Gastrocnemius medialis (tissue), 4 donors: ENCODE measurements at regions not wholly inside any gene's neighbourhood (a gene's known extent, or its start where the extent isn't known, plus 50 kb on each side); places are given as distances from the start of the nearest gene placed in this dataset.
A peak's percentile ranks its signal among the peaks of the same experiment; 100 is the strongest.

Experiments used
- CTCF ChIP-seq, 5 experiments: fragments of 450-650 bp in 3 of 5; fragments of 200-600 bp in 2 of 5; sonication (generic) in 2 of 5; IDR thresholded peaks in 4 of 5; conservative IDR thresholded peaks in 1 of 5; 1 replicate in 4 of 5; 2 replicates in 1 of 5; pipeline ENCODE4 v1.5.1; 2016 to 2019; ENCODE audit warnings: antibody characterized with exemption in 5 of 5, mild to moderate bottlenecking in 3 of 5, moderate library complexity in 3 of 5
- POLR2A ChIP-seq, 2 donors: fragments of 450-650 bp; IDR thresholded peaks; one replicate each; pipeline ENCODE4 v1.6.1; 2017; ENCODE audit warnings: antibody characterized with exemption in 2 of 2, mild to moderate bottlenecking in 2 of 2, moderate library complexity in 2 of 2

GRCh38 chr15:25501828-25502446 lies 63.1 kb upstream of the UBE3A start:
- TF ChIP-seq POLR2A (IDR thresholded peaks at IDR 0.05) = no peak
- peak; percentile 39 to 65 (median 53) for TF ChIP-seq CTCF (IDR thresholded peaks at IDR 0.05 in 4 of 5, conservative IDR thresholded peaks at IDR 0.05 in 1 of 5)
